ENCODE measurements at regions not wholly inside any gene's neighbourhood (a gene's known extent, or its start where the extent isn't known, plus 50 kb on each side); places are given as distances from the start of the nearest gene placed in this dataset.

GRCh38 chr9:108105885-108106284, 616.3 kb upstream of the KLF4 start:
- Mint-ChIP-seq H3K4me3 (ENCODE audit: unreplicated experiment) (no peak overlapping the region), H3K27ac (ENCODE audit: low read depth, unreplicated experiment) (no peak overlapping the region), H3K27me3 (ENCODE audit: insufficient read depth, unreplicated experiment) (no peaks in the 10 kb centered on the region), H3K36me3 (ENCODE audit: insufficient read depth, unreplicated experiment) (no peaks in the 10 kb centered on the region), H3K4me1 (ENCODE audit: insufficient read depth, unreplicated experiment) (no peaks in the 10 kb centered on the region), H3K9me3 (ENCODE audit: unreplicated experiment) (no peaks in the 10 kb centered on the region)
- no peak for DNase-seq (ENCODE audit: unreplicated experiment)
- ChIA-PET CTCF (no interaction called here), POLR2A (interaction anchor here (0.6 kb wide), 1 partner anchor 65 kb away, joined by 3 read pairs; no protein-coding TSS in a partner anchor)
- no peak for TF ChIP-seq CTCF (IDR thresholded peaks at IDR 0.05; ENCODE audit: unreplicated experiment)
- no TSS peak for BruUV-seq (replicated peaks)
- intact Hi-C loops (cut with micrococcal nuclease): no loop called here

GRCh38 chr9:108104991-108105390, 615.4 kb upstream of the KLF4 start:
- Mint-ChIP-seq H3K4me3 (ENCODE audit: unreplicated experiment) (no peak overlapping the region), H3K27me3 (ENCODE audit: insufficient read depth, unreplicated experiment) (no peaks in the 10 kb centered on the region), H3K36me3 (ENCODE audit: insufficient read depth, unreplicated experiment) (no peaks in the 10 kb centered on the region), H3K9me3 (ENCODE audit: unreplicated experiment) (no peaks in the 10 kb centered on the region), H3K27ac (ENCODE audit: low read depth, unreplicated experiment) (no peak overlapping the region), H3K4me1 (ENCODE audit: insufficient read depth, unreplicated experiment) (peaks cover 7% of the 10 kb centered on the region)
- no peak for DNase-seq (ENCODE audit: unreplicated experiment)
- POLR2A ChIA-PET: interaction anchor here (1.2 to 2.7 kb wide), 2 partner anchors 12 to 22 kb away, joined by 3 to 12 read pairs; no protein-coding TSS in a partner anchor
- TF ChIP-seq CTCF (IDR thresholded peaks at IDR 0.05; ENCODE audit: unreplicated experiment): no peak
- intact Hi-C loops (cut with micrococcal nuclease): no loop called here
- CTCF ChIA-PET: no interaction called here
- no TSS peak for BruUV-seq (replicated peaks)

GRCh38 chr9:108103046-108103693, 613.6 kb upstream of the KLF4 start:
- ChIA-PET CTCF (interaction anchor here (0.6 kb wide), 1 partner anchor 158 kb away, joined by 3 read pairs; no protein-coding TSS in a partner anchor), POLR2A (interaction anchor here (2.7 kb wide), 1 partner anchor 10 kb away, joined by 12 read pairs; no protein-coding TSS in a partner anchor)
- intact Hi-C loops (cut with micrococcal nuclease): no loop called here
- no peak for TF ChIP-seq CTCF (IDR thresholded peaks at IDR 0.05; ENCODE audit: unreplicated experiment)
- Mint-ChIP-seq H3K27me3 (ENCODE audit: insufficient read depth, unreplicated experiment) (no peaks in the 10 kb centered on the region), H3K27ac (ENCODE audit: low read depth, unreplicated experiment) (no peak overlapping the region), H3K36me3 (ENCODE audit: insufficient read depth, unreplicated experiment) (no peaks in the 10 kb centered on the region), H3K4me3 (ENCODE audit: unreplicated experiment) (no peak overlapping the region), H3K4me1 (ENCODE audit: insufficient read depth, unreplicated experiment) (peaks cover 13% of the 10 kb centered on the region), H3K9me3 (ENCODE audit: unreplicated experiment) (no peaks in the 10 kb centered on the region)
- no TSS peak for BruUV-seq (replicated peaks)
- DNase-seq (ENCODE audit: unreplicated experiment): no peak

GRCh38 chr9:108101410-108101809, 611.8 kb upstream of the KLF4 start:
- no peaks in the 10 kb centered on the region for H3K27me3 Mint-ChIP-seq (ENCODE audit: insufficient read depth, unreplicated experiment)
- DNase-seq (ENCODE audit: unreplicated experiment): no peak
- TF ChIP-seq CTCF (IDR thresholded peaks at IDR 0.05; ENCODE audit: unreplicated experiment): no peak
- H3K4me1 Mint-ChIP-seq (ENCODE audit: insufficient read depth, unreplicated experiment): peaks cover 13% of the 10 kb centered on the region
- no peak overlapping the region for H3K27ac Mint-ChIP-seq (ENCODE audit: low read depth, unreplicated experiment)
- POLR2A ChIA-PET: interaction anchor here (0.6 to 1.1 kb wide), 3 partner anchors 210 to 451 kb away, joined by 3 read pairs; no protein-coding TSS in a partner anchor
- no peaks in the 10 kb centered on the region for H3K36me3 Mint-ChIP-seq (ENCODE audit: insufficient read depth, unreplicated experiment)
- CTCF ChIA-PET: interaction anchor here (0.8 kb wide), 1 partner anchor 170 kb away, joined by 3 read pairs; no protein-coding TSS in a partner anchor
- H3K9me3 Mint-ChIP-seq (ENCODE audit: unreplicated experiment): no peaks in the 10 kb centered on the region
- intact Hi-C loops (cut with micrococcal nuclease): no loop called here
- no TSS peak for BruUV-seq (replicated peaks)
- H3K4me3 Mint-ChIP-seq (ENCODE audit: unreplicated experiment): no peak overlapping the region
